ENCODE measurements at regions not wholly inside any gene's neighbourhood (a gene's known extent, or its start where the extent isn't known, plus 50 kb on each side); places are given as distances from the start of the nearest gene placed in this dataset.

DNA sequence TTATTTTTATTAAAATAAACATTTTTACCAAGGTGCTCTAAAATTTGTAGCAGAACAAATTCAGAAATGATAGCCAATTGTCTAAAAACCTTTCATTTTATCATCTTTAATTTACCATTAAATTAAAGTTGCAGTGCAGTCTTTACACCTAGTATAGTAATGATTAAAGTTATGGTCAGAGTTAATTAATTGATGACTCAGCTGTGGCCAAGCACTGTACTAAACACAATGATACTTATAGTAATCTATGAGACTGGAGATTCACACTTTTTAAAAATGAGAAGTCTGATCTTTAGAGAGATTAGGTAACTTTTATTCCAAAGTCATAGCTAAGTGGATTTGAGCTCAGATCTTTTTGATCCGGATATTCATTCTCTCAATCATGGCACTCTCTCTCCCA lies 621.1 kb upstream of the MEF2C start:
- TF ChIP-seq, protein P1, sequence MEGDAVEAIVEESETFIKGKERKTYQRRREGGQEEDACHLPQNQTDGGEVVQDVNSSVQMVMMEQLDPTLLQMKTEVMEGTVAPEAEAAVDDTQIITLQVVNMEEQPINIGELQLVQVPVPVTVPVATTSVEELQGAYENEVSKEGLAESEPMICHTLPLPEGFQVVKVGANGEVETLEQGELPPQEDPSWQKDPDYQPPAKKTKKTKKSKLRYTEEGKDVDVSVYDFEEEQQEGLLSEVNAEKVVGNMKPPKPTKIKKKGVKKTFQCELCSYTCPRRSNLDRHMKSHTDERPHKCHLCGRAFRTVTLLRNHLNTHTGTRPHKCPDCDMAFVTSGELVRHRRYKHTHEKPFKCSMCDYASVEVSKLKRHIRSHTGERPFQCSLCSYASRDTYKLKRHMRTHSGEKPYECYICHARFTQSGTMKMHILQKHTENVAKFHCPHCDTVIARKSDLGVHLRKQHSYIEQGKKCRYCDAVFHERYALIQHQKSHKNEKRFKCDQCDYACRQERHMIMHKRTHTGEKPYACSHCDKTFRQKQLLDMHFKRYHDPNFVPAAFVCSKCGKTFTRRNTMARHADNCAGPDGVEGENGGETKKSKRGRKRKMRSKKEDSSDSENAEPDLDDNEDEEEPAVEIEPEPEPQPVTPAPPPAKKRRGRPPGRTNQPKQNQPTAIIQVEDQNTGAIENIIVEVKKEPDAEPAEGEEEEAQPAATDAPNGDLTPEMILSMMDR (conservative IDR thresholded peaks at IDR 0.05; ENCODE audit: low read length), result no peak
- no peak for TF ChIP-seq EZH2phosphoT487 (IDR thresholded peaks at IDR 0.05; ENCODE audit: borderline replicate concordance, low read depth, low read length)

Measured in OCI-LY7 (cell line).